HEK293 (cell line): ENCODE measurements at regions not wholly inside any gene's neighbourhood (a gene's known extent, or its start where the extent isn't known, plus 50 kb on each side); places are given as distances from the start of the nearest gene placed in this dataset.

Experiments
- FEZF1 ChIP-seq: fragments of 450-650 bp; formaldehyde crosslinking; IDR thresholded peaks from 2 replicates; pipeline ENCODE4 v1.5.1; 2016; ENCODE audit warnings: missing biosample characterization, missing genetic modification characterization
- KLF10 ChIP-seq: fragments of 450-650 bp; IDR thresholded peaks from 2 replicates; pipeline ENCODE4 v1.5.1; 2018; ENCODE audit warnings: missing biosample characterization, mild to moderate bottlenecking, missing genetic modification characterization
- MZF1 ChIP-seq: fragments of 450-650 bp; formaldehyde crosslinking; IDR thresholded peaks from 2 replicates; pipeline ENCODE4 v1.5.1; 2017; ENCODE audit warnings: missing biosample characterization, missing genetic modification characterization, borderline replicate concordance
- REST ChIP-seq: fragments of 450-650 bp; formaldehyde crosslinking; IDR thresholded peaks from 2 replicates; pipeline ENCODE4 v1.5.1; 2016; ENCODE audit warnings: missing biosample characterization, missing genetic modification characterization
- YY1 ChIP-seq: fragments of 450-650 bp; formaldehyde crosslinking; IDR thresholded peaks from 2 replicates; pipeline ENCODE4 v1.5.1; 2018; ENCODE audit warnings: missing biosample characterization, missing genetic modification characterization
- ZBTB17 ChIP-seq: fragments of 450-650 bp; formaldehyde crosslinking; IDR thresholded peaks from 2 replicates; pipeline ENCODE4 v1.5.1; 2016; ENCODE audit warnings: missing biosample characterization, missing genetic modification characterization
- ZNF133 ChIP-seq: fragments of 450-650 bp; formaldehyde crosslinking; IDR thresholded peaks from 2 replicates; pipeline ENCODE4 v1.5.1; 2016; ENCODE audit warnings: missing biosample characterization, missing genetic modification characterization
- ZNF24 ChIP-seq: fragments of 450-650 bp; formaldehyde crosslinking; IDR thresholded peaks from 2 replicates; pipeline ENCODE4 v1.5.1; 2016; ENCODE audit warnings: missing biosample characterization, missing genetic modification characterization
- ZNF274 ChIP-seq, 2 experiments: fragments of 200-500 bp in 1 of 2; fragments of 450-650 bp in 1 of 2; sonication (Bioruptor generic) in 1 of 2; formaldehyde crosslinking in 1 of 2; IDR thresholded peaks; 2 replicates each; pipeline versions ENCODE4 v1.5.1 to v1.6.1; 2014 to 2016; ENCODE audit warnings: borderline replicate concordance in 1 of 2, inconsistent platforms in 1 of 2, low read length in 1 of 2, missing biosample characterization in 1 of 2, missing genetic modification characterization in 1 of 2
- ZNF280D ChIP-seq: fragments of 450-650 bp; formaldehyde crosslinking; IDR thresholded peaks from 2 replicates; pipeline ENCODE4 v1.5.1; 2016; ENCODE audit warnings: missing biosample characterization, missing genetic modification characterization
- ZNF292 ChIP-seq: fragments of 450-650 bp; formaldehyde crosslinking; IDR thresholded peaks from 2 replicates; pipeline ENCODE4 v1.5.1; 2016; ENCODE audit warnings: low read depth, missing biosample characterization, missing genetic modification characterization, borderline replicate concordance
- ZSCAN23 ChIP-seq: fragments of 450-650 bp; formaldehyde crosslinking; IDR thresholded peaks from 2 replicates; pipeline ENCODE4 v1.5.1; 2016; ENCODE audit warnings: missing biosample characterization, missing genetic modification characterization
- TF ChIP-seq, protein P1 (sequence below): fragments of 450-650 bp; formaldehyde crosslinking; IDR thresholded peaks from 2 replicates; pipeline ENCODE4 v1.5.1; 2016; ENCODE audit warnings: missing biosample characterization, missing genetic modification characterization
- TF ChIP-seq, protein P2 (sequence below): fragments of 450-650 bp; IDR thresholded peaks from 2 replicates; pipeline ENCODE4 v1.5.1; 2018; ENCODE audit warnings: missing biosample characterization, missing genetic modification characterization

GRCh38 chr4:62523256-62523655, 1323.1 kb downstream of the ADGRL3 start:
- TF ChIP-seq YY1 (tag by site-specific recombination): no peak
- TF ChIP-seq, protein P1, sequence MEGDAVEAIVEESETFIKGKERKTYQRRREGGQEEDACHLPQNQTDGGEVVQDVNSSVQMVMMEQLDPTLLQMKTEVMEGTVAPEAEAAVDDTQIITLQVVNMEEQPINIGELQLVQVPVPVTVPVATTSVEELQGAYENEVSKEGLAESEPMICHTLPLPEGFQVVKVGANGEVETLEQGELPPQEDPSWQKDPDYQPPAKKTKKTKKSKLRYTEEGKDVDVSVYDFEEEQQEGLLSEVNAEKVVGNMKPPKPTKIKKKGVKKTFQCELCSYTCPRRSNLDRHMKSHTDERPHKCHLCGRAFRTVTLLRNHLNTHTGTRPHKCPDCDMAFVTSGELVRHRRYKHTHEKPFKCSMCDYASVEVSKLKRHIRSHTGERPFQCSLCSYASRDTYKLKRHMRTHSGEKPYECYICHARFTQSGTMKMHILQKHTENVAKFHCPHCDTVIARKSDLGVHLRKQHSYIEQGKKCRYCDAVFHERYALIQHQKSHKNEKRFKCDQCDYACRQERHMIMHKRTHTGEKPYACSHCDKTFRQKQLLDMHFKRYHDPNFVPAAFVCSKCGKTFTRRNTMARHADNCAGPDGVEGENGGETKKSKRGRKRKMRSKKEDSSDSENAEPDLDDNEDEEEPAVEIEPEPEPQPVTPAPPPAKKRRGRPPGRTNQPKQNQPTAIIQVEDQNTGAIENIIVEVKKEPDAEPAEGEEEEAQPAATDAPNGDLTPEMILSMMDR (tag by site-specific recombination): no peak
- TF ChIP-seq ZBTB17: no peak
- TF ChIP-seq, protein P2, sequence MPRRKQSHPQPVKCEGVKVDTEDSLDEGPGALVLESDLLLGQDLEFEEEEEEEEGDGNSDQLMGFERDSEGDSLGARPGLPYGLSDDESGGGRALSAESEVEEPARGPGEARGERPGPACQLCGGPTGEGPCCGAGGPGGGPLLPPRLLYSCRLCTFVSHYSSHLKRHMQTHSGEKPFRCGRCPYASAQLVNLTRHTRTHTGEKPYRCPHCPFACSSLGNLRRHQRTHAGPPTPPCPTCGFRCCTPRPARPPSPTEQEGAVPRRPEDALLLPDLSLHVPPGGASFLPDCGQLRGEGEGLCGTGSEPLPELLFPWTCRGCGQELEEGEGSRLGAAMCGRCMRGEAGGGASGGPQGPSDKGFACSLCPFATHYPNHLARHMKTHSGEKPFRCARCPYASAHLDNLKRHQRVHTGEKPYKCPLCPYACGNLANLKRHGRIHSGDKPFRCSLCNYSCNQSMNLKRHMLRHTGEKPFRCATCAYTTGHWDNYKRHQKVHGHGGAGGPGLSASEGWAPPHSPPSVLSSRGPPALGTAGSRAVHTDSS (tag by site-specific recombination): no peak
- TF ChIP-seq ZNF274 (IDR thresholded peaks at IDR 0.05; ENCODE audit: low read length): no peak
- TF ChIP-seq ZNF274 (tag by site-specific recombination; IDR thresholded peaks at IDR 0.05; ENCODE audit: borderline replicate concordance): no peak
- TF ChIP-seq REST (tag by site-specific recombination): no peak
- TF ChIP-seq MZF1: no peak
- no peak for TF ChIP-seq KLF10 (tag by site-specific recombination)
- no peak for TF ChIP-seq ZNF24 (tag by site-specific recombination)
- no peak for TF ChIP-seq ZNF280D (tag by site-specific recombination)
- TF ChIP-seq ZNF133 (tag by site-specific recombination): no peak
- no peak for TF ChIP-seq ZNF292
- TF ChIP-seq FEZF1 (tag by site-specific recombination): no peak
- TF ChIP-seq ZSCAN23 (tag by site-specific recombination): no peak
